G401.6 (cell line): ENCODE measurements at regions not wholly inside any gene's neighbourhood (a gene's known extent, or its start where the extent isn't known, plus 50 kb on each side); places are given as distances from the start of the nearest gene placed in this dataset.
"Not testable (repeated sequence)": the region's sequence is repeated elsewhere in the genome, so short reads cannot be mapped to it uniquely, and the experiment has no call there.

Experiments
- FAIRE-seq: peaks from 2 replicates; lab custom pipeline; 2012; peaks lifted over from hg19 to GRCh38; lab: Jason Lieb, UNC

DNA sequence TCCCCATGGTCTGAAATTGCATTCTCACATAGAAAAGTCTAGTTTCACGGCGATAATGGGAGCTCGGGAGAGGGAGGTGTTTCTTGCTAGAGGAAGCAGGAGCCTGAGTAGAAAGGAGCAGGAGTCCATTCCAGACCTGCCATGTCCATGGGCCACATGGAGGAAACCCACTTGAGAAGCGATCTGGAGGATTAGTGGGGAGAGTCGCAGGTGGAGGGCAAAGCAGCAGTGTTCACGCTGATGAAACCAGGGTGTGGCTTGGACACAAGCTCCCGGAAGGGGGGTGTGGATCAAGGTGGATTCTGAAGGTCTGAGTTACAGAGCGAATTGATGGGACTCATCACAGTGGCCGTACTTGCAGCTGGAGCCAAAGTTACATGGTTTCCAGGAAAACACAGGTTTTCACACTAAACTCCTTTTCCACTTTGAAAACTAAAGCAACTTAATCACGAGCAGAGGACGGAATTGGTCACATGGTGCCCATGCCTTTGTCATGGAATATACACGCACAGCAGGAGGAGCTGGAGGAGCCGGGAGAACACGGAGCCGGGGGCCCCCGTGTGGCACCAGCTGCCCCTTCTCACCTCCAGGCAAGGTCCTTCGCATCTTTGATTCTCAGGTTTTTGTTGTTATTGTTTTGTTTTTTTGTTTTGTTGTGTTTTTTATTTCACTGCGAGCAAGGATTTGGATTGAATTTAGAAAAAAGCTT, 255.1 kb upstream of the MYT1L start:
- FAIRE-seq = no peak

DNA sequence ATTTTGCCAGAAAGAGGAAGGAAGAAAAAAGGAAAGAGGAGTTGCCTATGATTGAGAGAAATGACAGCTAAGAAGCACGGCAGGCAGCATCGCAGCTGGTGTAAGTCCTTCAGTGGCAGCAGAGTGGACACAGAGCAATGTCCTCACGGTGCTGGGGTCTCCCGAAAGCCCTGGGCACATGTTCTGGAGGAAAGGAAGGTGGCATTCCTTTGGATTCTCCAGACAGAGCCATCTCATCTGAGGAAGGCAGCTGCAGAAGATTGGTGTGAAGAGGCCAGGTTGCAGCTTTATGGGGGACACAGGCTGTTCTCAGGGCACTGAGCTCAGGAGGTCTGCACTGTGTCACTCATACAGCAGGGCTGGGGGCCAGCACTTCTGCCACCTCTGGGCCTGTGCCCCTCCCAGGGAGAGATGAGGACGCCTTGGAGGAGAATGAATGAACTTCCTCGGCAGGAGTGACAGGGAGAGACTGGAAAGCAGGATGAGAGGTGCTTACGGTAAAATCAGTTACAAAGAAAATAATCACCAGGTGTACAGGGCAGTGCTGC, 252.0 kb upstream of the MYT1L start:
- FAIRE-seq = no peak

DNA sequence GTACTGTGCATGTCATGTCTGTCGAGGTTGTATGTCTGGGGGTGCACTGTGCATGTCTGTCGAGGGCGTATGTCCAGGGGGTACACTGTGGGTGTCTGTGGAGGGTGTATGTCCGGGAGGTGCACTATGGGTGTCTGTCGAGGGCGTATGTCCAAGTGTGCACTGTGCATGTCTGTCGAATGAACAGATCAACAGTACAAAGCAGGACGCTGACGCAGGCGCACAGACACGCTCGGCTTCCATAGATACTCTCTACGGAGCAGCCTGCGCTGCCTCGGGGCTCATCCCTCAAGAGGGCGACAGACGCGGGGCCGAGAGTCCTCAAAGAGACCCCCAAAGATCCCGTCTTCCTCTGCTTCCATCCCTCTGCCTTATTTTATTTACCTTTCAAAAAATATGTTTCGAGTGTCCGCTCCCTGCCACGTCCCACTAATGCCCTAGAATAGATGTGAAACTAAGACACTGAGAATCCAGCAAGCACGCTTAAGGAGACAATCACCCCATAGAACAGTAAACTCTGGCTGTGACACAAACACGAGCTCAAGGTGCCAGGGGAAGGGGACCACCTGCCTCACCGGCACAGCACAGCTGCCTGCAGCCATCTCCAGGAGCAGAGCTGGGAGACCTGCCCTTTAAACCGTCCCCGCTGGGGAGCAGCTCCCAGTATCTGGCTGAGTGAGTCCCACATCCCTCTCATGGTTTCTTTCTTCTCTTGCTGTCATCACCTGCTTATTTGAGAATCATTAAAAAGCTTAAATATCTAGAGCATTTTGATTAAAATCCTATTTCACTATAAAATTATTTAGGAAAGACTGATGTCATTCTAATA, 250.5 kb upstream of the MYT1L start:
- no peak for FAIRE-seq

DNA sequence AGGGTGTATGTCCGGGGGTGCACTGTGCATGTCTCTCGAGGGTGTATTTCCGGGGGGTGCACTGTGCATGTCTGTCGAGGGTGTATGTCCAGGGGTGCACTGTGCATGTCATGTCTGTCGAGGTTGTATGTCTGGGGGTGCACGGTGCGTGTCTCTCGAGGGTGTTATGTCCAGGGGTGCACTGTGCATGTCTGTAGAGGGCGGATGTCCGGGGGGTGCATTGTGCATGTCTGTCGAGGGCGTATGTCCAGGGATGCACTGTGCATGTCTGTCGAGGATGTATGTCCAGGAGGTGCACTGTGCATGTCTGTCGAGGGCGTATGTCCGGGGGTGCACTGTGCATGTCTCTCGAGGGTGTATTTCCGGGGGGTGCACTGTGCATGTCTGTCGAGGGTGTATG, 249.8 kb upstream of the MYT1L start:
- not testable (repeated sequence) for FAIRE-seq

DNA sequence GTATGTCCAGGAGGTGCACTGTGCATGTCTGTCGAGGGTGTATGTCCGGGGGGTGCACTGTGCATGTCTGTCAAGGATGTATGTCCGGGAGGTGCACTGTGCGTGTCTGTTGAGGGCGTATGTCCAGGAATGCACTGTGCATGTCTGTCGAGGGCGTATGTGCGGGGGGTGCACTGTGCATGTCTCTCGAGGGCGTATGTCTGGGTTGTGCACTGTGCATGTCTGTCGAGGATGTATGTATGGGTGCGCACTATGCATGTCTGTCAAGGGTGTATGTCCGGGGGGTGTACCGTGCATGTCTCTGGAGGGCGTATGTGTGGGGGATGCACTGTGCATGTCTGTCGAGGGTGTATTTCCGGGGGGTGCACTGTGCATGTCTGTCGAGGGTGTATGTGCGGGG, 249.3 kb upstream of the MYT1L start:
- FAIRE-seq = no peak

DNA sequence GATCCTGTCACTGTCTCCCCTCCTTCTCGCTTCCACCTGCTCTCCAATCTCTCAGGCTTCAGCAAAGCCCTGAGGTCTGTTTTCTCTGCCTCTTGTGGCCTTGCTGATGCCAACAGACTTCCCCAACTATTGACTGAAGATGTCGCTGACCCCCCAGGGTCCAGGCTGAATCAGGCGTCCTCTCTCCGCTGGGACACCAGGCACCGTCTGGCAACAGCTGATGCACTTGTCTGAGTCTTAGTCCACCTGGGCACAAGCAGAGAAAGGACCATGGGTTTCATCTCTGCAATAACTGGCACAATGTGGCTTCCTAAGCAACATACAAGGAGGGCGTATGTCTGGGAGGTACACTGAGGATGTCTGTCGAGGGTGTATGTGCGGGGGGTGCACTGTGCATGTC, 248.7 kb upstream of the MYT1L start:
- no peak for FAIRE-seq

DNA sequence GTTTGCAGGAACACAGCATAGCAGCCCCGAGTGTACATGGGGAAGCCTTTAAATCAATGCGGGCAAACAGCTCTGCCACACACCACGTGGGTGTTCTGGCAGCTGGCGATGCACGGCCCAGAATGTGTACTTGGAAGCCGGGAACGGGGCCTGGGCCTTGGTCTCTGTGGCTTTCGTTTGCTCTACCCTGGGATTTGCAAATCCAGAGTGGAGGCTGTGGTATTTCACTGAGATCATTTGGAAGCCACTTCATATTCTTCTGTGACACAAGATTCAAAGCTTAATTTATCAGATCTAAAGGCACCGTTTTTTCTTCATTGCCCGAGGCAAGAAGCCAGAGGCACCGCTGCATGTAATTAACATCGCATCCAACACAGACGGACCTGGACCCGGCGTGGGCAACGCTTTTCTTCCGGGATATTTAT, 246.3 kb upstream of the MYT1L start:
- no peak for FAIRE-seq

DNA sequence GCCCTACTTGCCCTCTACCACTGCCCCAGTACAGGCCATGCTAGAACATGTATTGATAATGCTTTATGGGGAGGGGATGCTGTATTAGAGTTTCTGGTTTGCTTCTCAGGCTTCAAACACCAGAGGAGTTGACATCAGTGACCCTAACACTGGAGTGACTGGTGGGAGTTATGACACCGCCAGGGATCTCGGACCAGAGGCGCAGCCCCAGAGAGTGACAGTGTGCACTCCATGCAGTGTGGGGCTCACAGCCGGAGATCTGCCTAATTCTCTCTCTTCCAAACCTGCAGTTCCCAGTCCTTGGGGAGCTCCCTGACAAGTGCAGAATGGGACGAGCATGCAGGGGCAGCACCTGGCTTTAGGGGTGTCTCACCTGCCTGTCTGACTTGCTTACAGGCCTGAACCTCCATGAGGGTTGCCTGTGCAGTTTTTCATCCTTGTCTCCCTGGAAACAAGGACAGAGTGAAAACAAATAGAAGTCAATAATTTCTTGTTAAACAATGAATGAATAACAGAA, 244.9 kb upstream of the MYT1L start:
- no peak for FAIRE-seq

DNA sequence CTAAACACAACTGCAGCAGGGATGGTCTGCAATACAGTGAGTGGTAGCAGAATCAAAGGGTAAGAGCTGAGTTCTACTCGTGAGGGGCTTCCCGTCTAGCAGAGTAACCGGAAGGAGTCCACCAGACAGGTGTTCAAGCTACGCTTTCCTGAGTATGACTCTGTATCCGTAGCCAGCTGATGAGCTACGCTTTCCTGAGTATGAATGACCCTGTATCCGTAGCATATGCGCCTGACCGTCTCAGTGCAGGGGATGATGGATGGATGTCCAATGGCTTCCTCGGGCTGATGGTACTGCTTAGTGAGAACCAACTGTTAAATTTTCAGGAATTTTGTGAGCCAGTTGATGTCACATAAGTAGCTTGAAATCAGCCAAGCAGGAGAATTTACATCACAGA, 244.1 kb upstream of the MYT1L start:
- no peak for FAIRE-seq

DNA sequence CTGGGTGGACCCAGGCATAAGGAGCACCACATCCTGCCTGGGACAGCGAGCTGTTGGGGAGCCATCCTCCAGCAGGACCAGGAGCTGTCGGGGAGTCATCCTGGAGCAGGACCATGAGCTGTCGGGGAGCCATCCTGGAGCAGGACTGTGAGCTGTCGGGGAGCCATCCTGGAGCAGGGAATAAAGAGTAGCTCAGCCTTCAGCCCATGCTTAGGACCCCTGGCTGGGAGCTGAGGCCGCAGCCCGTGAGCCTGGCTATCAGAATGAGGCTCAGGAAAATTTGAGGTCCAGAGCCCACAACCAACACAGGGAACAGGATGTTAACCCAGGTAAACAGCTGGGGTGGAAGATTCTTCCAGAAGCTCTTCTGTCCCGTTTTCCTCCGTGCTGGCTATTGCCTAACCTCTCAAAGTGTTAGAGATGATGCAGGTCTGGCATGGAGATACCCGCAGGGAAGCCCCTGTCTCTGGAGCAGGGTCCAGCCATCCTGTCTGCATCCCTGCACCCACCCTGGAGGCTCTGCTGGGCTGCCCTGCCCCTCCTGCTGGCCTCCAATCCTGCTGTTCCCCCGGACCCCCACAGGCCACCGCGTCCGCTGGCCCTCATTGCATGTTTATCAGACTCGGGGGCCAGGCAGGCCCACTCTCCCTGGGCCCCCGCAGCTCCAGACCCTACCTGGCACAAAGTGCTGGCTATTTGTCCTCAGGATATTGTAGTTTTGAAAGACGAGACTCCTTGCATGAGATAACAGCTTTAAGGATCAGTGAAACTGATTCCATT, 243.5 kb upstream of the MYT1L start:
- no peak for FAIRE-seq

DNA sequence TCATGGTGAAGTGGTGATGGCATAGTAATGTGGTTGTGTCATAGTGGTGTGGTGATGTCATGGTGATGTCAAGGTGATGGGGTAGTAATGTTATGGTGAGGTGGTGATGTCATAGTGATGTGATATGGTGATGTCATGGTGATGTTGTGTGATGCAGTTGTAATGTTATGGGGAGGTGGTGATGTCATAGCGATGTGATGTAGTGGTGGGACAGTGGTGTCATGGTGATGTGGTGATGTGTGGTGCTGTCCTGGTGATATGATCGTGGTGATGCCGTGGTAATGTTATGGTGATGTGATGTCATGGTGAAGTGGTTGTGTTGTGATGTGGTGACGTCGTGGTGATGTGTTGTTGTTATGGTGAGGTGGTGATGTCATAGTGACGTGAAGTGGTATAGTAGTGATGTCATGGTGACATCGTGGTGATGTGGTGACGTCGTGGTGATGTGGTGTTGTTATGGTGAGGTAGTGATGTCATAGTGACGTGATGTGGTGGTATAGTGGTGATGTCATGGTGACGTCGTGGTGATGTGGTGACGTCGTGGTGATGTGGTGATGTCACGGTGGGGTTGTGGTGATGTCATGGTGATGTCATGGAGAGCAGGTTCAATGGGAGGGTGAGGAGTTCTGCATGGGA, 242.7 kb upstream of the MYT1L start:
- no peak for FAIRE-seq

DNA sequence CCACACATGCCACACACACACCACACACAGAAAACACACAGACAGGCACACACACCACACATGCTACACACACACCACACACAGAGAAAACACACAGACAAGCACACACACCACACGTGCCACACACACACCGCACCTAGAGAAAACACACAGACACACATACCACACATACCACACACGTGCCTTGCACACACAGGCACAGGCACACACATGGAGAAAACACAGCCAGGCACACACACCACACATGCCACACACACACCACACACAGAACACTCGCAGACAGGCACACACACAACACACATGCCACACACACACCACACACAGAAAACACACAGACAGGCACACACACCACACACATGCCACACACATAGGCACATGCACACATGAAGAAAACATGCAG, 242.1 kb upstream of the MYT1L start:
- FAIRE-seq = no peak

DNA sequence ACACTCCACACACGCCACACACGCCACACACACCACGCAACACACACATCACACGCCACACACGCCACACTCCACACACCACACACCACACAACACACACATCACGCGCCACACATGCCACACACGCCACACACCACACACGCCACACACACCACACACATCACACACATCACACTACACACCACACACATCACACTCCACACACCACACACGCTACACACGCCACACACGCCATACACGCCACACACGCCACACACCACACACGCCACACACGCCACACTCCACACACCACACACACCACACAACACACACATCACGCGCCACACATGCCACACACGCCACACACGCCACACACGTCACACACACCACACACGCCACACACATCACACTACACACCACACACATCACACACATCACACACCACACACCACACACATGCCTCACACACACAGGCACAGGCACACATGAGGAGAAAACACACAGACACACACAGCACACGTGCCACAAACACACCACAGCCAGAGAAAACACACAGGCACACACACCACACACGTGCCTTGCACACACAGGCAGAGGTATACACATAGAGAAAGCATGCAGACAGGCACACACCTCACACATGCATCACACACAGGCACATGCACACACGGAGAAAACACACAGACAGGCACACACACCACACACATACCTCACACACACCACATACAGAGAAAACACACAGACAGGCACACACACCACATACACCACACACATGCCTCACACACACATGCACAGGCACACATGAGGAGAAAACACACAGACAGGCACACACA, 241.5 kb upstream of the MYT1L start:
- no peak for FAIRE-seq

DNA sequence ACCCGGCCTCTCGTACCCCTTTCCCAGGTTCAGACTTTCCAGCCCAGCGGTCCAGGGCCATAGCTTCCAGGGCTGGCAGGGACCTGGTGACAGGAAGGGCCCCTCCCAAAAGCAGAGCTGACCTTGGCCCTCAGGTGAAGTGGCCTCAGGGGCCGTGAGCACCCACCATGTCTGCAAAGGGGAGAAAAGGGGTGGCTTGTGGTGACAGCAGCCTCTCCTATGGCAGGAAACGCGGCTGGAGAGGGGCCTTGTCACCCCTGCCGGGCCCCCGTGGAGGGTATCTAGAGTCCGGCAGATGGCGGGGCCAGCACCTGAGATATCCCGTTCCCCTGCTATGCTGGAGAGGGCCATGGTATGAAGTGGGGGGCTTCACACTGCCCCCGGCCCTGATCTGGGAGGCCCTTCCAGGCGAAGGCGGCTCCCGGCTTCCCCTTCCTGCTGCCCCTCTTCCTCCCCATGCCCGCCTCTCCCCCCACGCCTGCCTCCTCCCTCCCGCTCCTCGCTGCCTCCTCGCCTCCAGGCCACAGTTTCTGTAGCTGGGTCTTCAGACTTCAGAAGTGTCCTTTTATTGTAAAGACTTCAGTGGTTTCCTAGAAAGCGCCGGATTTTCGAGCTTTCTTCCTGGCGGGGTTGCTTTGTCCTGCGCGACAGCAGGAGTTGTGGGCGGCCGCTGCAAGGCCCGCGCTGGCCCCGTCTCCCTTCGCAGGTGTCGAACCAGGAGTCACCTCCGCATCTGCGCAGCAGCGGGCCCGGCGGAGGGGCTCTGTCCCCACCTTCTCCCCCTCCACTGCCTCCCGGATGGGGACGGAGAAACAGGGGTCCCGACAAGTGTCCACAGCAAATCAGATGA, 240.5 kb upstream of the MYT1L start:
- FAIRE-seq = no peak

DNA sequence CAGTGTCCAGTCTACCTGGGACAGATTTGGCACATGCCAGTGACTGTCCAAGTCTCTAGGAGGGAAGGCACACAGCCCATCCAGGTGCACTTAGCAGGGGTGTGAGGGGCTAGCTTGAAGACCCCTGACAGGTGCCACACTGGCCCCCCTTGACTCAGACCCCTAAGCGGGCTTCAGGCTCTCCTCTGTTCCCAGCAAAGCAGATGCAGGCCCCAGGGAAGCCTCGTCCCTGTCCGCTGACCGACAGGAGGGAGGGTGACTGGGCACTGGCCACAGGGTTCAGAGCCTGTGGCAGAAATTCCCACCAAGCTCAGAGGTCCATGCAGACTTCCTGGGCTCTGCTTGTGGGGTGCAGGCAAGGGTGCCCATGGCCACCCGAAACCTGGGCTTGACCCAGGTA, 239.8 kb upstream of the MYT1L start:
- no peak for FAIRE-seq

DNA sequence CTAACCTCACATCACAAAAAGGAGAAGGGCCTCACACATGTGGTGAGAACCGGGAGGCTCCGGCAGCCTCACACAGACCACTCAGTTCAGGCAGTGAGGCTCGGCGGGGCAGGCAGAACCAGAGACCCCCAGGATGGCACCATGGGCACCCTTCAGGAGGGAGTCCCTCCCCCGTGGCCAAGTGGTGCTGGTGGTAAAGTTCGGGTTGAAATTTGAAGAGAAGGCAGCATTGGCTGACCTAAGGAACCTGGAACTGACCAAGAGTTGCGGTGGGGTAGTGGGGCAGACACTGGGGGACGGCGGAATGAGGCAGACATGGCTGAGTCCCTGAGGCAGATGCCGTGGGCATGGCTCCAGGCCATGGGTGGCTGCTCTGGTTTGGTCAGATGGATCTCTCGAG, 239.3 kb upstream of the MYT1L start:
- no peak for FAIRE-seq

DNA sequence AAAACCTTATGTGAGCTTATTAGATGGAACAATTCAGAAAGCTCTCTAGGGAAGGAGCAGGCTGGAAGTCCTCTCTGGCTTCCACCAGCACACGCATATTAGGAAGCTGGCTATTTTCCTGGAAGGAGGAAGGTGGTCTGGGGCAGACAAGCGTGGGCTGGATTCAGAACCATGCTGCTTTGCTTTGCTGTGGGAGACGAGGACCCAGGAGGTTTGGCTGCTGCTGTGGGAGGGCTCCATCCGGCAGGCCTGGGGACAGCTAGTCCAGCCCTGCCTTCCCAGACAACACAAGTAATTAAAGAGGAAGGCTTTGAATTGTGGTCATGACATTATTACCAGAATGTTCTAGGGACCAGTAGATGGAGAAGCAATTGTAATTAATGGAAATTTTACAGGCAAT, 238.8 kb upstream of the MYT1L start:
- no peak for FAIRE-seq

DNA sequence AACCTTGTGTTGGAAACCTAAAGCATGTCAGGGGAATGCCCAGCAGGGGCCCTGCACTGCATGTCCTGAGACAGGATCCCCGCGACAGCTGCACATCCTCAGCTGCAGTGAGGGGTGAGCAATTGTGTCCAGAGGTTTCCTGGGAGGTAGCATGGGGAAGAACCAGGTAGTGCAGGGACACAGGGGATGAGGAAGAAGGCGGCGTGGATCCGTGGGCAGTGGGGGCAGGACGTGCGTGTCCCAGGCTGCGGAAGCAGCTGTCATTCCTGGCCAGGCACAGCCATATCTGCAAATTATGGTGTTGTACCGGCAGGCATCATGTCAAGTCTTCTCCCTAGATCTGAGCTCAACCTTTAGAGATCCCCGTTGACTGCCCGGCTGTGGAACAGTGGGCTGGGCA, 238.2 kb upstream of the MYT1L start:
- FAIRE-seq = no peak

DNA sequence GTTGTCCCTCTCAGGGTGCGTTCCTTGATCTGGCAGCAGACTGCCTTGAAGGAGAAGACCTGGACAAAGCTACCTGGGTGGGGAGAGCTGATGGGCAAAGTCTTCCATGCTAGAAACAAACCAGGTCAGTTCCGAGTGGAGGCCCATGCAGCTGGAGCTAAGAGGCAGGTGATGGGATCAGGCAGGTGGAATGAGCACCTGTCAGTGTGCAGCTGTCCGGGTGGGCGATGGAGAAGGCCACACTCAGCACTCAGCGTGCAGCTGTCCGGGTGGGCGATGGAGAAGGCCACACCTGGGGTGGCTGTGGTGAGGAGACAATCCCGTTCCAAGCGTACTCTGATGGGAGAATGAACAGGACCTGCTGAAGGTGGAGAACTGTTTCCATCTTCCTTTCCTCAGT, 237.3 kb upstream of the MYT1L start:
- no peak for FAIRE-seq

DNA sequence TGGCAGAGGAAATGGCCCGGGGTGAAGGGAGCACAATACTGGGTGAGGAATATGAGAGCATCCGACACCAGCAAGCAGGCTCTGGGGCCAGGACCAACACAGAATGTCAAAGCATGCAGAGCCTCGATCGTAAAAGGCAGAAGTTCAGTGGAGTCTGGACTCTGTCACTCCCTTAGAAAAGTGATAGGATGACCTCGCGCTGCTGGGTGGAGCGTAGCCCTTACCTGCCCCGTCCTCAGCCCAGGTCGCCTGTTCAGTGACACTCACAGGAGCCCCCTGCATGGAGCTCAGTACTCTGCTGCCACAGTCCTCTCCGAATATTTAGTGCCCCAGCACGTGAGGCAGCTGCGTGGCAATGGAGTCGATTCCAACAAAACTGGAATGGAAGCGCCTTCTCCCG, 236.7 kb upstream of the MYT1L start:
- FAIRE-seq = no peak
